Central memory CD8-positive, alpha-beta T cell (primary cell): ENCODE measurements at regions not wholly inside any gene's neighbourhood (a gene's known extent, or its start where the extent isn't known, plus 50 kb on each side); places are given as distances from the start of the nearest gene placed in this dataset.
"Not testable (repeated sequence)": the region's sequence is repeated elsewhere in the genome, so short reads cannot be mapped to it uniquely, and the experiment has no call there.

Source experiments
- ATAC-seq: fragments of 150-1000 bp; cut with Tn5 transposase; replicated peaks from 2 replicates; pipeline ENCODE4 v1.10.0; 2022; ENCODE audit warnings: mild to moderate bottlenecking, moderate FRiP score, moderate number of reproducible peaks; ENCODE audit not compliant: poor library complexity, severe bottlenecking; ENCODE audit errors: extremely low read depth
- DNase-seq, 2 donors: peaks; one replicate each; pipeline ENCODE4 v3.0.0; 2021; ENCODE audit warnings: low spot score in 2 of 2
- H3K27ac Mint-ChIP-seq: one replicate; pipeline ENCODE4 v1.8.0; 2022; ENCODE audit warnings: low read depth, mild to moderate bottlenecking, moderate library complexity, mixed read lengths
- H3K27me3 Mint-ChIP-seq: one replicate; pipeline ENCODE4 v1.8.0; 2022; ENCODE audit warnings: mixed read lengths
- H3K36me3 Mint-ChIP-seq: one replicate; pipeline ENCODE4 v1.8.0; 2022; ENCODE audit warnings: mild to moderate bottlenecking, moderate library complexity, mixed read lengths; ENCODE audit not compliant: insufficient read depth
- H3K4me1 Mint-ChIP-seq: one replicate; pipeline ENCODE4 v1.8.0; 2022; ENCODE audit warnings: mixed read lengths
- H3K4me3 Mint-ChIP-seq: one replicate; pipeline ENCODE4 v1.8.0; 2022; ENCODE audit warnings: mild to moderate bottlenecking, moderate library complexity, mixed read lengths
- H3K9me3 Mint-ChIP-seq: one replicate; pipeline ENCODE4 v1.8.0; 2022; ENCODE audit warnings: mixed read lengths

- DNase-seq = no peak
- H3K9me3 Mint-ChIP-seq = no peaks in the 10 kb centered on the region
- no peaks in the 10 kb centered on the region for H3K4me1 Mint-ChIP-seq
- no peaks in the 10 kb centered on the region for H3K36me3 Mint-ChIP-seq
- H3K4me3 Mint-ChIP-seq = no peak overlapping the region
- ATAC-seq = no peak
- no peak overlapping the region for H3K27ac Mint-ChIP-seq
- peaks cover 1% of the 10 kb centered on the region for H3K27me3 Mint-ChIP-seq
Measured at GRCh38 chr6:134420614-134421181, 102.8 kb upstream of the SGK1 start.

GRCh38 chr6:134419716-134420115 lies 101.8 kb upstream of the SGK1 start:
- no peaks in the 10 kb centered on the region for H3K4me1 Mint-ChIP-seq
- DNase-seq (no peak), ATAC-seq (no peak)
- no peaks in the 10 kb centered on the region for H3K9me3 Mint-ChIP-seq
- H3K4me3 Mint-ChIP-seq = no peak overlapping the region
- peaks cover 11% of the 10 kb centered on the region for H3K27me3 Mint-ChIP-seq
- no peaks in the 10 kb centered on the region for H3K36me3 Mint-ChIP-seq
- H3K27ac Mint-ChIP-seq = no peak overlapping the region

- DNase-seq (no peak), ATAC-seq (no peak)
- Mint-ChIP-seq H3K36me3 (no peaks in the 10 kb centered on the region), H3K4me1 (no peaks in the 10 kb centered on the region), H3K27me3 (peaks cover 13% of the 10 kb centered on the region), H3K27ac (no peak overlapping the region), H3K4me3 (no peak overlapping the region), H3K9me3 (no peaks in the 10 kb centered on the region)
Measured at GRCh38 chr6:134416418-134417154, 98.7 kb upstream of the SGK1 start.

GRCh38 chr6:134415656-134416055 lies 97.7 kb upstream of the SGK1 start:
- H3K27ac Mint-ChIP-seq = no peak overlapping the region

GRCh38 chr6:134415194-134415593 lies 97.3 kb upstream of the SGK1 start:
- H3K27me3 Mint-ChIP-seq = peaks cover 13% of the 10 kb centered on the region
- H3K9me3 Mint-ChIP-seq = no peaks in the 10 kb centered on the region
- no peak overlapping the region for H3K27ac Mint-ChIP-seq
- no peaks in the 10 kb centered on the region for H3K4me1 Mint-ChIP-seq
- no peak for ATAC-seq
- H3K36me3 Mint-ChIP-seq = no peaks in the 10 kb centered on the region
- no peak for DNase-seq
- no peak overlapping the region for H3K4me3 Mint-ChIP-seq

More at GRCh38 chr6:134415656-134416055, 97.7 kb upstream of the SGK1 start:
- no peak for DNase-seq
- no peaks in the 10 kb centered on the region for H3K36me3 Mint-ChIP-seq
- H3K4me3 Mint-ChIP-seq = no peak overlapping the region
- H3K27me3 Mint-ChIP-seq = peaks cover 13% of the 10 kb centered on the region
- no peaks in the 10 kb centered on the region for H3K4me1 Mint-ChIP-seq
- H3K9me3 Mint-ChIP-seq = no peaks in the 10 kb centered on the region
- no peak for ATAC-seq

- Mint-ChIP-seq H3K4me1 (no peaks in the 10 kb centered on the region), H3K9me3 (no peaks in the 10 kb centered on the region), H3K27me3 (peaks cover 13% of the 10 kb centered on the region), H3K27ac (no peak overlapping the region), H3K4me3 (no peak overlapping the region), H3K36me3 (no peaks in the 10 kb centered on the region)
- no peak for ATAC-seq
- DNase-seq = no peak
Measured at GRCh38 chr6:134414793-134415192, 96.9 kb upstream of the SGK1 start.

- H3K36me3 Mint-ChIP-seq = no peaks in the 10 kb centered on the region
- no peak for ATAC-seq
- peaks cover 13% of the 10 kb centered on the region for H3K27me3 Mint-ChIP-seq
- H3K27ac Mint-ChIP-seq = no peak overlapping the region
- no peak overlapping the region for H3K4me3 Mint-ChIP-seq
- no peak for DNase-seq
- H3K4me1 Mint-ChIP-seq = no peaks in the 10 kb centered on the region
- H3K9me3 Mint-ChIP-seq = no peaks in the 10 kb centered on the region
Measured at GRCh38 chr6:134413241-134413643, 95.3 kb upstream of the SGK1 start.

GRCh38 chr6:134410541-134410940 lies 92.6 kb upstream of the SGK1 start:
- no peaks in the 10 kb centered on the region for H3K9me3 Mint-ChIP-seq
- H3K36me3 Mint-ChIP-seq = no peaks in the 10 kb centered on the region
- no peak overlapping the region for H3K27ac Mint-ChIP-seq
- DNase-seq (no peak), ATAC-seq (no peak)
- no peak overlapping the region for H3K4me3 Mint-ChIP-seq
- H3K27me3 Mint-ChIP-seq = peaks cover 10% of the 10 kb centered on the region
- no peaks in the 10 kb centered on the region for H3K4me1 Mint-ChIP-seq

- no peaks in the 10 kb centered on the region for H3K9me3 Mint-ChIP-seq
- no peak for DNase-seq
- H3K36me3 Mint-ChIP-seq = peaks cover 3% of the 10 kb centered on the region
- no peak for ATAC-seq
- no peak overlapping the region for H3K27ac Mint-ChIP-seq
- no peaks in the 10 kb centered on the region for H3K27me3 Mint-ChIP-seq
- no peaks in the 10 kb centered on the region for H3K4me1 Mint-ChIP-seq
- H3K4me3 Mint-ChIP-seq = no peak overlapping the region
Measured at GRCh38 chr6:134407791-134408190, 89.9 kb upstream of the SGK1 start.

- Mint-ChIP-seq H3K27ac (no peak overlapping the region), H3K9me3 (no peaks in the 10 kb centered on the region), H3K4me3 (no peak overlapping the region), H3K27me3 (no peaks in the 10 kb centered on the region), H3K36me3 (peaks cover 3% of the 10 kb centered on the region), H3K4me1 (no peaks in the 10 kb centered on the region)
- ATAC-seq = no peak
- no peak for DNase-seq
Measured at GRCh38 chr6:134406311-134406710, 88.4 kb upstream of the SGK1 start.

- Mint-ChIP-seq H3K36me3 (peaks cover 3% of the 10 kb centered on the region), H3K27ac (no peak overlapping the region), H3K4me1 (no peaks in the 10 kb centered on the region), H3K27me3 (no peaks in the 10 kb centered on the region), H3K9me3 (no peaks in the 10 kb centered on the region), H3K4me3 (no peak overlapping the region)
- ATAC-seq (no peak), DNase-seq (no peak)
Measured at GRCh38 chr6:134405386-134406087, 87.6 kb upstream of the SGK1 start.

- H3K4me1 Mint-ChIP-seq, H3K27ac Mint-ChIP-seq, ATAC-seq, H3K9me3 Mint-ChIP-seq, H3K36me3 Mint-ChIP-seq, H3K27me3 Mint-ChIP-seq, H3K4me3 Mint-ChIP-seq, DNase-seq: not testable (repeated sequence)
Measured at GRCh38 chr6:134403312-134403711, 85.4 kb upstream of the SGK1 start.
